Prostate gland (tissue), 2 donors: ENCODE measurements at regions not wholly inside any gene's neighbourhood (a gene's known extent, or its start where the extent isn't known, plus 50 kb on each side); places are given as distances from the start of the nearest gene placed in this dataset.

Experiments
- DNase-seq: peaks from one replicate; pipeline ENCODE4 v3.0.0-alpha.2; 2019; ENCODE audit warnings: low spot score
- H3K27ac ChIP-seq, 2 donors: fragments of 200-600 bp; sonication (generic); 2 replicates each; pipeline ENCODE4 v1.5.1; 2017 to 2019
- H3K27me3 ChIP-seq: fragments of 200-600 bp; sonication (generic); replicated peaks from 2 replicates; pipeline ENCODE4 v1.5.1; 2019; ENCODE audit not compliant: insufficient read depth
- H3K36me3 ChIP-seq, 2 donors: fragments of 200-600 bp; sonication (generic); 1 replicate in 1 of 2; 2 replicates in 1 of 2; pipeline versions ENCODE4 v1.5.1 to v1.8.1; 2017 to 2019
- H3K4me1 ChIP-seq: fragments of 200-600 bp; sonication (generic); replicated peaks from 2 replicates; pipeline ENCODE4 v1.5.1; 2019
- H3K4me3 ChIP-seq, 2 donors: fragments of 200-600 bp; sonication (generic); 2 replicates each; pipeline ENCODE4 v1.5.1; 2017 to 2019
- H3K9me3 ChIP-seq: fragments of 200-600 bp; sonication (generic); 2 replicates; pipeline ENCODE4 v1.5.1; 2017
- POLR2A ChIP-seq: fragments of 450-650 bp; IDR thresholded peaks from one replicate; pipeline ENCODE4 v1.6.1; 2016; ENCODE audit warnings: antibody characterized with exemption, mild to moderate bottlenecking
- POLR2AphosphoS5 ChIP-seq: sonication (generic); formaldehyde crosslinking; IDR thresholded peaks from one replicate; pipeline ENCODE4 v1.6.1; 2017; ENCODE audit warnings: antibody characterized with exemption
- WGBS: methylation state at CpG from one replicate; pipeline ENCODE4 v1.1.5; 2018; 5-methylcytosine and 5-hydroxymethylcytosine counted together
- intact Hi-C: fragments of 100-400 bp; cut with DNase I; formaldehyde crosslinking; loops from one replicate; pipeline ENCODE4 v1.14.2; 2022
- TF ChIP-seq, protein P1 (sequence below), 4 experiments: fragments of 200-600 bp in 2 of 4; fragments of 450-650 bp in 2 of 4; sonication (generic) in 2 of 4; IDR thresholded peaks; 1 replicate in 3 of 4; 2 replicates in 1 of 4; pipeline ENCODE4 v1.5.1; 2016 to 2019; ENCODE audit warnings: antibody characterized with exemption in 4 of 4, mild to moderate bottlenecking in 2 of 4, moderate library complexity in 2 of 4

DNA sequence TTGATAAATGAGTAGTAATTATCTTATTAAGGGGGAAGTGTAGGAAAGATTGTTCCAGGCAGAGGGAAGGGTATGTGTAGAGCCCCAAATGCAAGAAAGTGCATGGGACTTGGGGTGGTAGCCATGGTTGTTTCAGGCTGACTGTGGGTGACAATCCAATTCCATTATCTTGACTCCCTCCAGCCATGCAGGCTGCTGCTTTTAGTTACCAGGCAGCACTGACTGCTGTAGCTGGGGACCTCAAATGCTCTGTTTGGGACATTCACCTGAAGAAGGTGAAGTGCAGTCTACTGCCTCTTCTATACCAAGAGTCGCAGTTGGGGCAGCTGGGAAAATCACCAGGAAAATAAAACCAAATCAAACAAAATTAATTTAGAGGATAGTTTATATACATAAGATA, 102.4 kb upstream of the NR3C1 start:
- no peaks in the 10 kb centered on the region for H3K4me1 ChIP-seq
- no peak for TF ChIP-seq POLR2A
- TF ChIP-seq, protein P1, sequence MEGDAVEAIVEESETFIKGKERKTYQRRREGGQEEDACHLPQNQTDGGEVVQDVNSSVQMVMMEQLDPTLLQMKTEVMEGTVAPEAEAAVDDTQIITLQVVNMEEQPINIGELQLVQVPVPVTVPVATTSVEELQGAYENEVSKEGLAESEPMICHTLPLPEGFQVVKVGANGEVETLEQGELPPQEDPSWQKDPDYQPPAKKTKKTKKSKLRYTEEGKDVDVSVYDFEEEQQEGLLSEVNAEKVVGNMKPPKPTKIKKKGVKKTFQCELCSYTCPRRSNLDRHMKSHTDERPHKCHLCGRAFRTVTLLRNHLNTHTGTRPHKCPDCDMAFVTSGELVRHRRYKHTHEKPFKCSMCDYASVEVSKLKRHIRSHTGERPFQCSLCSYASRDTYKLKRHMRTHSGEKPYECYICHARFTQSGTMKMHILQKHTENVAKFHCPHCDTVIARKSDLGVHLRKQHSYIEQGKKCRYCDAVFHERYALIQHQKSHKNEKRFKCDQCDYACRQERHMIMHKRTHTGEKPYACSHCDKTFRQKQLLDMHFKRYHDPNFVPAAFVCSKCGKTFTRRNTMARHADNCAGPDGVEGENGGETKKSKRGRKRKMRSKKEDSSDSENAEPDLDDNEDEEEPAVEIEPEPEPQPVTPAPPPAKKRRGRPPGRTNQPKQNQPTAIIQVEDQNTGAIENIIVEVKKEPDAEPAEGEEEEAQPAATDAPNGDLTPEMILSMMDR (IDR thresholded peaks at IDR 0.05) = no peak
- TF ChIP-seq POLR2AphosphoS5 = no peak
- no peak overlapping the region for H3K27ac ChIP-seq
- no peaks in the 10 kb centered on the region for H3K36me3 ChIP-seq
- H3K4me3 ChIP-seq = no peak overlapping the region
- intact Hi-C loops = no loop called here
- no peak for DNase-seq
- no peaks in the 10 kb centered on the region for H3K27me3 ChIP-seq
- WGBS = 95% methylated on average over 1 of the region's 1 CpG
- no peaks in the 10 kb centered on the region for H3K9me3 ChIP-seq

DNA sequence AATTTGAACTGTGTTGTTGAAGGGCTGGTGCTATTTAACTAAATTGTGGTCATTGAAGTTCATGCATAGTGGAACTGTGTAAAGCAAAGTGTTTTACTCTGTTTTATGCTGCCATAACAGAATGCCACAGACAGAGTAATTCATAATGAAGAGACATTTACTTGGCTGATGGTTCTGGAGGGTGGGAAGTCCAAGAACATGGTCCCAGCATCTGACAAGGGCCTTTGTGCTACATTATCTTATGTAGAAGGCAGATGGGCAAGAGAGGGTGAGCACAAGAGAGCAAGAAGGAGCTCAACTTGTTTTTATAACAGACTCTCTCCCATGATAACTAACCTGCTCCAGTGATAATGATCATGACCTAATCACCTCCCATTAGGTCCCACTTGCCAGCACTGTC, 101.9 kb upstream of the NR3C1 start:
- H3K4me1 ChIP-seq = no peaks in the 10 kb centered on the region
- no peak for DNase-seq
- H3K36me3 ChIP-seq = no peaks in the 10 kb centered on the region
- no peak overlapping the region for H3K27ac ChIP-seq
- H3K9me3 ChIP-seq = no peaks in the 10 kb centered on the region
- intact Hi-C loops = no loop called here
- H3K4me3 ChIP-seq = no peak overlapping the region
- H3K27me3 ChIP-seq = no peaks in the 10 kb centered on the region
- TF ChIP-seq POLR2AphosphoS5 (no peak), POLR2A (no peak)
- TF ChIP-seq, protein P1 (IDR thresholded peaks at IDR 0.05) = no peak

DNA sequence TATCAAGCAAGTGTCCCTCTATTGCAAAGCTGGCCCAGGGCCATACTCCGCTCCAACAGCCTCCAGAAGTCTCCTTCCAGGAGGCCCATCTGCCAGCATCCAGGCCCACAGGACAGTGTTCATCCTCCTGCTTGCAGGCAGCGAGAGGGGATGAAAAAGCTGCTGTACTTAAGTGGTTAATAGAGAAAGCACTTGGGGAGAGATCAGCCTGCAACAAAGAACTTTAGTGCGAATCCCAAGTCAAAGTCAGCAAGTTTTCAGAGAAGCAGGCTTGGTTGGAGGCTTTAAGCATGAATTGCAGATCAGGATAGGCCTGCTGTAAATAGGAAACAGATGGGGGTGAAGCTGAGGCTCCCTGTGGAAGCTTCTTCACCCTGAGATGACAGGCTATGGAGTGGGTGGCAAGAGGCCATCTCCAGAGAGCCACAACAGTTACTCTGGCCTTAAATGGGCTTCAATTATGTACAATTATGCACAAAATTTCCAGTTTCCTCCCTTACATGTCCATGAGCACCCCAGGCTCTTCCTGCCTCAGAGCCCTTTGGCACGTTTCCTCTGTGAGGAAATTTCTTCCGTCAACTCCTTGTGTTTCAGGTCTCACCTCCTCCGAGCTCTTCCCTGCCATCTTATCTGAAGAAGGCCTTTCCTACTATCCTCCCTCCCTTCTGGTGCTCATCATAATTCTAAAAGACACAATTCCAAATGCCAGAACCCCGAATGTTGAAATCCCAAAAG, 98.0 kb upstream of the NR3C1 start:
- no peaks in the 10 kb centered on the region for H3K9me3 ChIP-seq
- TF ChIP-seq, protein P1 (IDR thresholded peaks at IDR 0.05) = no peak
- TF ChIP-seq POLR2A (no peak), POLR2AphosphoS5 (no peak)
- no peak overlapping the region for H3K27ac ChIP-seq
- no peaks in the 10 kb centered on the region for H3K4me1 ChIP-seq
- WGBS = 91% methylated on average over 7 of the region's 7 CpGs
- H3K36me3 ChIP-seq = no peaks in the 10 kb centered on the region
- H3K4me3 ChIP-seq = no peak overlapping the region
- no peak for DNase-seq
- intact Hi-C loops = no loop called here
- no peaks in the 10 kb centered on the region for H3K27me3 ChIP-seq

DNA sequence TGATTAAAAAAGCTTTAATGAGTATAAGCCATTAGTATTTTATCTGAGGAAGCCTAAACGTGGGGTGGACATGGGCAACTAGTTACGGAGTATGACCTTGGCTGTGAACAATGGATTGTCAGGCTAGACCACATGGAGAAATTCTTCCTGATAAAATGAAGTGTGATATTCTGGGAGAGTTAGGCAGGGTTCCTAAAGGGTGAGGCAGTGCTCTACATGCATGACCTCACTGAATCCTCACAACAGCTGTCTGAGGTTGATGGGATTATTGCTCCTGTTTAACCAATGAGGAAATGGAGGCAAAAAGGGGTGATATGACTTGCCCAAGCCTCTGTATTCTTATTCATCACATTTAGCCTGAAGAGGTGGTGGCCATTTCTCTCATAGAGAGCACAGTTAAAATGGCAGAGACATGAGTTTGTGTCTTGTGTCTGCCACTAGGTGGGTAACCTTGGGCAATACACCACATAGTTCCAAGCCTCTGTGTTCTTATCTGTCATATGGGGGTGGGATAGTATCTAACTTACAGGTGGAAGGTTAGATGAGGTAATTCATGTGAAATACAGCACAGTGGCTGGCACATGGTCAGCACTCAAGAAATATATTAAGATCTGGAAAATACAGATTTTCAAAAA, 96.1 kb upstream of the NR3C1 start:
- DNase-seq = no peak
- intact Hi-C loops = no loop called here
- TF ChIP-seq POLR2A (no peak), POLR2AphosphoS5 (no peak)
- TF ChIP-seq, protein P1 (IDR thresholded peaks at IDR 0.05) = no peak
- no peak overlapping the region for H3K27ac ChIP-seq
- no peaks in the 10 kb centered on the region for H3K9me3 ChIP-seq
- 83% methylated on average over 2 of the region's 2 CpGs for WGBS
- no peaks in the 10 kb centered on the region for H3K36me3 ChIP-seq
- no peaks in the 10 kb centered on the region for H3K27me3 ChIP-seq
- no peak overlapping the region for H3K4me3 ChIP-seq
- H3K4me1 ChIP-seq = no peaks in the 10 kb centered on the region

DNA sequence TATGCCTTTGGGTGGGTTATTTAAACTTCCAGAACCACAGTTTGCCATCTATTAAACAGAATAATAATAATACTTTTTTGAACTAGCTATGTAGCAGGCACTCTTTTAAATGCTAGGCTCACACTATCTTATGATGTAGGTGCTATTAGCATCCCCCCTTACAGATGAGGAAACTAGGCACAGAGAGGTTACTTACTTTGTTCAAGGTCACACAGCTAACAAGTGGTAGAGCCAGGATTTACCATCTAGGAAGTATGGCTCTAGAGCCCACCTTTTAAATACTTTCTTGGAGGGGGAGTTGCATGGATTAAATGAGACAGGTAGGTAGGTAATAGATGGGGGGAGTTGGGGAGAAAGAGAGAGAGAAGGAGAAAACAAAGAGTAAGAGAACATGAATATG, 95.3 kb upstream of the NR3C1 start:
- Histone ChIP-seq H3K27me3 (no peaks in the 10 kb centered on the region), H3K4me1 (no peaks in the 10 kb centered on the region), H3K27ac (no peak overlapping the region), H3K4me3 (no peak overlapping the region), H3K9me3 (no peaks in the 10 kb centered on the region), H3K36me3 (no peaks in the 10 kb centered on the region)
- DNase-seq = no peak
- intact Hi-C loops = no loop called here
- TF ChIP-seq, protein P1 (IDR thresholded peaks at IDR 0.05) = no peak
- TF ChIP-seq POLR2A = no peak
